GM23248 (cell line): ENCODE measurements at regions not wholly inside any gene's neighbourhood (a gene's known extent, or its start where the extent isn't known, plus 50 kb on each side); places are given as distances from the start of the nearest gene placed in this dataset.

Experiments used
- DNase-seq: peaks from one replicate; pipeline ENCODE4 v3.0.0-alpha.2; 2015
- H2AFZ ChIP-seq: fragments of 200-600 bp; sonication (generic); 2 replicates; pipeline ENCODE4 v1.6.1; 2016; ENCODE audit warnings: antibody characterized with exemption
- H3F3A ChIP-seq: fragments of 200-600 bp; sonication (generic); 2 replicates; pipeline ENCODE4 v1.6.1; 2016; ENCODE audit warnings: mild to moderate bottlenecking, antibody characterized with exemption, mixed run types; ENCODE audit not compliant: insufficient read depth
- H3K27ac ChIP-seq: fragments of 200-600 bp; sonication (generic); 2 replicates; pipeline ENCODE4 v1.5.1; 2016; ENCODE audit warnings: mild to moderate bottlenecking
- H3K27me3 ChIP-seq: fragments of 200-600 bp; sonication (generic); replicated peaks from 2 replicates; pipeline ENCODE4 v1.6.1; 2016; ENCODE audit warnings: mild to moderate bottlenecking; ENCODE audit not compliant: insufficient read depth
- H3K36me3 ChIP-seq: fragments of 200-600 bp; sonication (generic); 2 replicates; pipeline ENCODE4 v1.6.1; 2016; ENCODE audit warnings: low read depth, mild to moderate bottlenecking
- H3K4me1 ChIP-seq: fragments of 200-600 bp; sonication (generic); 2 replicates; pipeline ENCODE4 v1.6.1; 2016; ENCODE audit warnings: mild to moderate bottlenecking; ENCODE audit not compliant: insufficient read depth
- H3K4me2 ChIP-seq: fragments of 200-600 bp; sonication (generic); one replicate; pipeline ENCODE4 v1.6.1; 2016; ENCODE audit warnings: mild to moderate bottlenecking; ENCODE audit not compliant: unreplicated experiment
- H3K4me3 ChIP-seq: fragments of 200-600 bp; sonication (generic); 2 replicates; pipeline ENCODE4 v1.5.1; 2016; ENCODE audit warnings: mild to moderate bottlenecking
- H3K79me2 ChIP-seq: fragments of 200-600 bp; sonication (generic); 2 replicates; pipeline ENCODE4 v1.6.1; 2016; ENCODE audit warnings: mild to moderate bottlenecking; ENCODE audit not compliant: insufficient read depth
- H3K9ac ChIP-seq: fragments of 200-600 bp; sonication (generic); 2 replicates; pipeline ENCODE4 v1.6.1; 2016; ENCODE audit warnings: mild to moderate bottlenecking
- H3K9me2 ChIP-seq: fragments of 200-600 bp; sonication (generic); 2 replicates; pipeline ENCODE4 v1.6.1; 2016; ENCODE audit warnings: mixed run types, mild to moderate bottlenecking, moderate library complexity; ENCODE audit not compliant: insufficient read depth
- H3K9me3 ChIP-seq: fragments of 200-600 bp; sonication (generic); one replicate; pipeline ENCODE4 v1.6.1; 2017; ENCODE audit warnings: low read depth
- H4K20me1 ChIP-seq: fragments of 200-600 bp; sonication (generic); 2 replicates; pipeline ENCODE4 v1.6.0; 2016; ENCODE audit not compliant: insufficient read depth
- EZH2 ChIP-seq: fragments of 200-600 bp; sonication (generic); IDR thresholded peaks from 2 replicates; pipeline ENCODE4 v1.6.1; 2018; ENCODE audit warnings: antibody characterized with exemption, mild to moderate bottlenecking; ENCODE audit not compliant: insufficient read depth, poor library complexity, severe bottlenecking
- EZH2phosphoT487 ChIP-seq: fragments of 200-600 bp; sonication (generic); IDR thresholded peaks from 2 replicates; pipeline ENCODE4 v1.6.1; 2018; ENCODE audit warnings: antibody characterized with exemption, moderate library complexity, mild to moderate bottlenecking, low read depth; ENCODE audit not compliant: insufficient read depth
- WGBS, 2 experiments: methylation state at CpG; one replicate each; pipeline ENCODE4 v1.1.6; 2015 to 2017; ENCODE audit warnings: low lambda C conversion rate in 2 of 2, low coverage in 1 of 2; ENCODE audit errors: missing lambda C conversion rate in 2 of 2; 5-methylcytosine and 5-hydroxymethylcytosine counted together
- in situ Hi-C: fragments of 300-500 bp; cut with MboI; formaldehyde crosslinking; loops from 2 replicates; pipeline ENCODE4 v1.15.0; 2020

DNA sequence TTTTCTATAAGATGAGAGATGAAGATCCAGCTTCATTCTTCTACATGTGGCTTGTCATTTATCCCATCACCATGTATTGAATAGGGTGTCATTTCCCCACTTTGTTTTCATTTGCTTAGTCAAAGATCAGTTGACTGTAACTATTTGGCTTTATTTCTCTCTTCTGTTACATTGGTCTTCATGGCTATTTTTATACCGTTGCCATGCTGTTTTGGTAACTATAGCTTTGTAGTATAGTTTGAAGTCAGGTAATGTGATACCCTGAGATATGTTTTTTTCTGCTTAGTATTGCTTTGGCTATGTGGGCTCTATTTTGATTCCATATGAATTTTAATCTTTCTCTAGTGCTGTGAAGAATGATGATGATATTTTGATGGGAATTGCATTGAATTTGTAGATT is 514.3 kb downstream of the GBA3 start:
- no peaks in the 10 kb centered on the region for H3K9me2 ChIP-seq
- no peak overlapping the region for H3K4me3 ChIP-seq
- in situ Hi-C loops = no loop called here
- no peak overlapping the region for H2AFZ ChIP-seq
- no peaks in the 10 kb centered on the region for H3K79me2 ChIP-seq
- 13 to 19% methylated on average over 1 of the region's 1 CpG for WGBS, 2 experiments
- H3K4me2 ChIP-seq = no peak overlapping the region
- no peaks in the 10 kb centered on the region for H3K27me3 ChIP-seq
- H3K9me3 ChIP-seq = no peaks in the 10 kb centered on the region
- no peaks in the 10 kb centered on the region for H3K36me3 ChIP-seq
- no peak for DNase-seq
- H3K4me1 ChIP-seq = no peaks in the 10 kb centered on the region
- H3F3A ChIP-seq = no peaks in the 10 kb centered on the region
- TF ChIP-seq EZH2 (no peak), EZH2phosphoT487 (no peak)
- H4K20me1 ChIP-seq = no peaks in the 10 kb centered on the region
- H3K9ac ChIP-seq = no peak overlapping the region
- H3K27ac ChIP-seq = no peak overlapping the region

DNA sequence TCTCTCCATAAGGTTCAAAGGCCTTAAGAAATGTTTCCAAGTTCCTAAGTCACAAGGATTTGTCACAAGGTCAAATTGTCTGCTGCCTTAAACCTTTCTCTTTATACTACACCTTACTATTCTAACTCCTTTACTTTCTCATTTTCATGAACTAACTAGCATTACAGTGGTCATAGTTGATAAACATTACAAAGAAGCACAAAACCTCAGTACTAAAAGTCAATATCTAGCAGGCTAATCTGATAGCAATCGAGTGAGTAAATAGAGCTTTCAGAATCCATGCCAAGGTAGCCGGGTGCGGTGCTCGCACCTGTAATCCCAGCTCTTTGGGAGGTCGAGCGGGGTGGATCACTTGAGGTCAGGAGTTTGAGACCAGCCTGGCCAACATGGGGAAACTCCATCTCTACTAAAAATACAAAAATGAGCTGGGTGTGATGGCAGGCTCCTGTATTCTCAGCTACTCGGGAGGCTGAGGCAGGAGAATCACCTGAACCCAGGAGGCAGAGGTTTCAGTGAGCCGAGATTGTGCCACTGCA is 510.0 kb downstream of the GBA3 start:
- Histone ChIP-seq H3K79me2 (no peaks in the 10 kb centered on the region), H3K4me2 (no peak overlapping the region), H3K27me3 (no peaks in the 10 kb centered on the region), H3F3A (no peaks in the 10 kb centered on the region), H2AFZ (no peak overlapping the region), H3K27ac (no peak overlapping the region), H3K36me3 (no peaks in the 10 kb centered on the region), H3K4me1 (no peaks in the 10 kb centered on the region), H3K4me3 (no peak overlapping the region), H3K9ac (no peak overlapping the region), H4K20me1 (no peaks in the 10 kb centered on the region), H3K9me3 (no peaks in the 10 kb centered on the region), H3K9me2 (no peaks in the 10 kb centered on the region)
- no peak for DNase-seq
- TF ChIP-seq EZH2phosphoT487 (no peak), EZH2 (no peak)
- 38 to 45% methylated on average over 8 of the region's 8 CpGs for WGBS, 2 experiments
- in situ Hi-C loops = no loop called here

DNA sequence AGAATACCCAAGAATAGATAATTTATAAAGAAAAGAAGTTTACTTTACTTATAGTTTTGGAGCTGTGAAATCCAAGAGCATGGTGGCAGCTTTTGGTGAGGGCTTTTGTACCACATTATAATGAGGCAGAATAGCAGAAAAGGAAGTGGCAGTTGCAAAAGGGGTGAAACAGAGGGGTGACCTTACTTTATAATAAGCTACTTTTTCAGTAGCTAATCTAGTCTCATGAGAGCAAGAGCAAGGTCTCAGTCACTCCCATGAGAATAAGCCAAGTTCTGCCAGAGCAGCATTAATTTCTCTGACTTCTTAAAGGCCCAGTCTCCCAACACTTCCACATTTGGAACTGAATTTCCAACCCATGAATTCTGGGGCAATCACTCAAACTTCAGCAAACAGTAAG is 502.0 kb downstream of the GBA3 start:
- Histone ChIP-seq H3K79me2 (no peaks in the 10 kb centered on the region), H3F3A (no peaks in the 10 kb centered on the region), H3K27me3 (no peaks in the 10 kb centered on the region), H3K9ac (no peak overlapping the region), H3K27ac (no peak overlapping the region), H3K4me2 (no peak overlapping the region), H3K9me2 (no peaks in the 10 kb centered on the region), H3K4me3 (no peak overlapping the region), H2AFZ (no peak overlapping the region), H4K20me1 (no peaks in the 10 kb centered on the region), H3K36me3 (no peaks in the 10 kb centered on the region), H3K9me3 (no peaks in the 10 kb centered on the region), H3K4me1 (no peaks in the 10 kb centered on the region)
- in situ Hi-C loops = no loop called here
- no peak for DNase-seq
- TF ChIP-seq EZH2phosphoT487 = no peak
- TF ChIP-seq EZH2 = no peak

DNA sequence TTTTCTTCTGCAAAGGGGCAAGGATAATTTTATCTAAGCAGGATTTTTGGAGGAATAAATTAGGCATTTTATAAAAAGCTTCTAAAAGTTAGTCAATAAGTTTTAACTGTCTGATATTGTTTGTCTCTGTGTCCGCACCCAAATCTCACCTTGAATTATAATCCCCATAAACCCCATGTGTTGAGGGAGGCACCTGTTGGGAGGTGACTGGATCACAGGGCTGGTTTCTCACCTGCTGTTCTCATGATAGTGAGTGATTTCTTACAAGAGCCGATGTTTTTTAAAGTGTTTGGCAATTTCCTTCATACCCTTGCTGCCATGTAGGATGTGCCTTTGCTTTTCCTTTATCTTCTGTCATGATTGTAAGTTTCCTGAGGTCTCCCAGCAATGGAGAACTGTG is 481.4 kb downstream of the GBA3 start:
- Histone ChIP-seq H3K27me3 (no peaks in the 10 kb centered on the region), H2AFZ (no peak overlapping the region), H3K4me1 (no peaks in the 10 kb centered on the region), H4K20me1 (no peaks in the 10 kb centered on the region), H3K79me2 (no peaks in the 10 kb centered on the region), H3K4me3 (no peak overlapping the region), H3K9me2 (no peaks in the 10 kb centered on the region), H3K4me2 (no peak overlapping the region), H3K36me3 (no peaks in the 10 kb centered on the region), H3F3A (no peaks in the 10 kb centered on the region), H3K27ac (no peak overlapping the region), H3K9ac (no peak overlapping the region), H3K9me3 (no peaks in the 10 kb centered on the region)
- TF ChIP-seq EZH2phosphoT487 (no peak), EZH2 (no peak)
- WGBS, 2 experiments = 47 to 54% methylated on average over 2 of the region's 2 CpGs
- in situ Hi-C loops = no loop called here
- DNase-seq = no peak

DNA sequence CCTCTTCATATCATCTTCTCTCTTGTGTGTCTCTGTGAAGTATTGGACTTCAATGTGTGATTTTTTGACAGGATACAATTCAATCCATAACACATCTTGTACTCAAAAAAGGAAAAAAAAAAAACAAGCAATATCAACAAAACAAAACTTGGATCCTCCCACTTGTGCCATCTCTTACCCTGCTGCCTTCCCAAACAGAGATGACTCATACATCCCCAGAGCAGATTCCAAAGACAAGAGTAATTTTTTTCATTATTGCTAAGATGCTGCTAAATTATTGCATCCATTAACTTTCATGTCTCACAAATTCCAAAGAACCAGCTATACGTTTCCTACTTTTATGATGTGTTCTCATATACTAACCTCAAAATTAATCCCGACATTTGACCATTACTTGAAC is 479.2 kb downstream of the GBA3 start:
- peak; percentile 5 for DNase-seq

More for the DNA sequence above, 479.2 kb downstream of the GBA3 start:
- no peaks in the 10 kb centered on the region for H3K9me3 ChIP-seq
- no peak overlapping the region for H3K9ac ChIP-seq
- 6 to 13% methylated on average over 2 of the region's 2 CpGs for WGBS, 2 experiments
- H2AFZ ChIP-seq = no peak overlapping the region
- no peaks in the 10 kb centered on the region for H4K20me1 ChIP-seq
- H3K9me2 ChIP-seq = no peaks in the 10 kb centered on the region
- no peak overlapping the region for H3K4me2 ChIP-seq
- H3K27me3 ChIP-seq = no peaks in the 10 kb centered on the region
- H3K36me3 ChIP-seq = no peaks in the 10 kb centered on the region
- in situ Hi-C loops = no loop called here
- no peak overlapping the region for H3K4me3 ChIP-seq
- H3K27ac ChIP-seq = no peak overlapping the region
- H3F3A ChIP-seq = no peaks in the 10 kb centered on the region
- TF ChIP-seq EZH2phosphoT487 = no peak
- no peak for TF ChIP-seq EZH2
- no peaks in the 10 kb centered on the region for H3K4me1 ChIP-seq
- no peaks in the 10 kb centered on the region for H3K79me2 ChIP-seq
